GM23338 (cell line): ENCODE measurements at regions not wholly inside any gene's neighbourhood (a gene's known extent, or its start where the extent isn't known, plus 50 kb on each side); places are given as distances from the start of the nearest gene placed in this dataset.

Experiments
- ATAC-seq: fragments of 200-7000 bp; cut with Tn5 transposase; 3 replicates; pipeline ENCODE4 v1.9.1; 2020
- DNase-seq: peaks from one replicate; pipeline ENCODE4 v3.0.0-alpha.2; 2015; ENCODE audit warnings: low spot score
- H2AFZ ChIP-seq: fragments of 200-600 bp; sonication (generic); 2 replicates; pipeline ENCODE4 v1.8.0; 2016; ENCODE audit warnings: antibody characterized with exemption, mild to moderate bottlenecking, moderate library complexity
- H3F3A ChIP-seq: fragments of 200-600 bp; sonication (generic); replicated peaks from 2 replicates; pipeline ENCODE4 v1.8.0; 2017; ENCODE audit warnings: antibody characterized with exemption, mixed run types, low read depth
- H3K27ac ChIP-seq: fragments of 200-600 bp; sonication (generic); 2 replicates; pipeline ENCODE4 v1.6.1; 2016; ENCODE audit warnings: low read depth
- H3K27me3 ChIP-seq: fragments of 200-600 bp; sonication (generic); 2 replicates; pipeline ENCODE4 v1.8.0; 2016; ENCODE audit warnings: mild to moderate bottlenecking, mixed run types, moderate library complexity; ENCODE audit not compliant: insufficient read depth
- H3K36me3 ChIP-seq: fragments of 200-600 bp; sonication (generic); 2 replicates; pipeline ENCODE4 v1.8.0; 2016; ENCODE audit warnings: mild to moderate bottlenecking; ENCODE audit not compliant: insufficient read depth
- H3K4me1 ChIP-seq: fragments of 200-600 bp; sonication (generic); 2 replicates; pipeline ENCODE4 v1.8.0; 2016; ENCODE audit warnings: mild to moderate bottlenecking, moderate library complexity; ENCODE audit not compliant: insufficient read depth
- H3K4me2 ChIP-seq: fragments of 200-600 bp; sonication (generic); 2 replicates; pipeline ENCODE4 v1.7.1; 2017; ENCODE audit warnings: mixed run types
- H3K4me3 ChIP-seq: fragments of 200-600 bp; sonication (generic); 2 replicates; pipeline ENCODE4 v1.6.1; 2016; ENCODE audit warnings: mixed run types
- H3K79me2 ChIP-seq: fragments of 200-600 bp; sonication (generic); replicated peaks from 2 replicates; pipeline ENCODE4 v1.8.0; 2017; ENCODE audit warnings: mild to moderate bottlenecking; ENCODE audit not compliant: insufficient read depth
- H3K9me2 ChIP-seq: fragments of 200-600 bp; sonication (generic); 2 replicates; pipeline ENCODE4 v1.8.0; 2017; ENCODE audit not compliant: insufficient read depth
- H4K20me1 ChIP-seq: fragments of 200-600 bp; sonication (generic); replicated peaks from 2 replicates; pipeline ENCODE4 v1.8.0; 2017; ENCODE audit warnings: mild to moderate bottlenecking; ENCODE audit not compliant: insufficient read depth
- H3K27ac Mint-ChIP-seq: 2 replicates; pipeline ENCODE4 v1.8.0; 2020; ENCODE audit warnings: inconsistent platforms, mild to moderate bottlenecking, moderate library complexity, mixed read lengths
- H3K27me3 Mint-ChIP-seq: 3 replicates; pipeline ENCODE4 v1.8.0; 2022; ENCODE audit warnings: low read depth, mild to moderate bottlenecking, moderate library complexity, mixed read lengths, inconsistent platforms; ENCODE audit not compliant: insufficient read depth, poor library complexity
- H3K36me3 Mint-ChIP-seq: 3 replicates; pipeline ENCODE4 v1.8.0; 2021; ENCODE audit warnings: low read depth, mild to moderate bottlenecking, inconsistent platforms, moderate library complexity, mixed read lengths
- H3K4me1 Mint-ChIP-seq: 3 replicates; pipeline ENCODE4 v1.8.0; 2020; ENCODE audit warnings: mild to moderate bottlenecking, inconsistent platforms, mixed read lengths
- H3K4me3 Mint-ChIP-seq: 3 replicates; pipeline ENCODE4 v1.8.0; 2021; ENCODE audit warnings: moderate library complexity, mild to moderate bottlenecking, inconsistent platforms, mixed read lengths
- H3K9me3 Mint-ChIP-seq: 3 replicates; pipeline ENCODE4 v1.8.0; 2020; ENCODE audit warnings: moderate library complexity, mild to moderate bottlenecking, inconsistent platforms, mixed read lengths
- ETS1 ChIP-seq: IDR thresholded peaks from 2 replicates; pipeline ENCODE4 v1.6.1; 2016; ENCODE audit warnings: antibody characterized with exemption
- EZH2phosphoT487 ChIP-seq: fragments of 200-600 bp; sonication (generic); IDR thresholded peaks from one replicate; pipeline ENCODE4 v1.8.1; 2018; ENCODE audit warnings: antibody characterized with exemption; ENCODE audit not compliant: unreplicated experiment
- JUNB ChIP-seq: IDR thresholded peaks from one replicate; pipeline ENCODE4 v1.6.1; 2016; ENCODE audit warnings: antibody characterized with exemption; ENCODE audit not compliant: unreplicated experiment
- REST ChIP-seq: IDR thresholded peaks from one replicate; pipeline ENCODE4 v1.6.1; 2018; ENCODE audit warnings: antibody characterized with exemption; ENCODE audit not compliant: unreplicated experiment
- STAT1 ChIP-seq: IDR thresholded peaks from one replicate; pipeline ENCODE4 v1.6.1; 2016; ENCODE audit warnings: antibody characterized with exemption; ENCODE audit not compliant: unreplicated experiment
- ZNF114 ChIP-seq: fragments of 250-450 bp; sonication (Bioruptor Pico); IDR thresholded peaks from 2 replicates; pipeline ENCODE4 v1.5.0; 2020; ENCODE audit warnings: mild to moderate bottlenecking, moderate library complexity
- TF ChIP-seq, protein P1 (sequence below): fragments of 250-450 bp; sonication (Bioruptor Pico); IDR thresholded peaks from 2 replicates; pipeline ENCODE4 v1.5.0; 2020; ENCODE audit warnings: mild to moderate bottlenecking, moderate library complexity

GRCh38 chr10:36670621-36671402 lies 454.6 kb upstream of the ANKRD30A start:
- Histone ChIP-seq H2AFZ (peak overlapping the region; percentile 14; the same call in 1 of the 2 replicates), H3K9me2 (no peaks in the 10 kb centered on the region), H3K36me3 (no peaks in the 10 kb centered on the region), H3F3A (no peaks in the 10 kb centered on the region), H4K20me1 (no peaks in the 10 kb centered on the region), H3K79me2 (no peaks in the 10 kb centered on the region), H3K27me3 (no peaks in the 10 kb centered on the region), H3K4me3 (no peak overlapping the region), H3K4me1 (no peaks in the 10 kb centered on the region), H3K27ac (no peak overlapping the region), H3K4me2 (no peak overlapping the region)
- H3K9me3 Mint-ChIP-seq, result no peaks in the 10 kb centered on the region
- ATAC-seq (no peak), DNase-seq (no peak)
- TF ChIP-seq STAT1, result no peak
- no peak for TF ChIP-seq JUNB
- no peak for TF ChIP-seq ETS1
- no peak for TF ChIP-seq EZH2phosphoT487
- no peak for TF ChIP-seq REST
- TF ChIP-seq ZNF114, result no peak
- TF ChIP-seq, protein P1, sequence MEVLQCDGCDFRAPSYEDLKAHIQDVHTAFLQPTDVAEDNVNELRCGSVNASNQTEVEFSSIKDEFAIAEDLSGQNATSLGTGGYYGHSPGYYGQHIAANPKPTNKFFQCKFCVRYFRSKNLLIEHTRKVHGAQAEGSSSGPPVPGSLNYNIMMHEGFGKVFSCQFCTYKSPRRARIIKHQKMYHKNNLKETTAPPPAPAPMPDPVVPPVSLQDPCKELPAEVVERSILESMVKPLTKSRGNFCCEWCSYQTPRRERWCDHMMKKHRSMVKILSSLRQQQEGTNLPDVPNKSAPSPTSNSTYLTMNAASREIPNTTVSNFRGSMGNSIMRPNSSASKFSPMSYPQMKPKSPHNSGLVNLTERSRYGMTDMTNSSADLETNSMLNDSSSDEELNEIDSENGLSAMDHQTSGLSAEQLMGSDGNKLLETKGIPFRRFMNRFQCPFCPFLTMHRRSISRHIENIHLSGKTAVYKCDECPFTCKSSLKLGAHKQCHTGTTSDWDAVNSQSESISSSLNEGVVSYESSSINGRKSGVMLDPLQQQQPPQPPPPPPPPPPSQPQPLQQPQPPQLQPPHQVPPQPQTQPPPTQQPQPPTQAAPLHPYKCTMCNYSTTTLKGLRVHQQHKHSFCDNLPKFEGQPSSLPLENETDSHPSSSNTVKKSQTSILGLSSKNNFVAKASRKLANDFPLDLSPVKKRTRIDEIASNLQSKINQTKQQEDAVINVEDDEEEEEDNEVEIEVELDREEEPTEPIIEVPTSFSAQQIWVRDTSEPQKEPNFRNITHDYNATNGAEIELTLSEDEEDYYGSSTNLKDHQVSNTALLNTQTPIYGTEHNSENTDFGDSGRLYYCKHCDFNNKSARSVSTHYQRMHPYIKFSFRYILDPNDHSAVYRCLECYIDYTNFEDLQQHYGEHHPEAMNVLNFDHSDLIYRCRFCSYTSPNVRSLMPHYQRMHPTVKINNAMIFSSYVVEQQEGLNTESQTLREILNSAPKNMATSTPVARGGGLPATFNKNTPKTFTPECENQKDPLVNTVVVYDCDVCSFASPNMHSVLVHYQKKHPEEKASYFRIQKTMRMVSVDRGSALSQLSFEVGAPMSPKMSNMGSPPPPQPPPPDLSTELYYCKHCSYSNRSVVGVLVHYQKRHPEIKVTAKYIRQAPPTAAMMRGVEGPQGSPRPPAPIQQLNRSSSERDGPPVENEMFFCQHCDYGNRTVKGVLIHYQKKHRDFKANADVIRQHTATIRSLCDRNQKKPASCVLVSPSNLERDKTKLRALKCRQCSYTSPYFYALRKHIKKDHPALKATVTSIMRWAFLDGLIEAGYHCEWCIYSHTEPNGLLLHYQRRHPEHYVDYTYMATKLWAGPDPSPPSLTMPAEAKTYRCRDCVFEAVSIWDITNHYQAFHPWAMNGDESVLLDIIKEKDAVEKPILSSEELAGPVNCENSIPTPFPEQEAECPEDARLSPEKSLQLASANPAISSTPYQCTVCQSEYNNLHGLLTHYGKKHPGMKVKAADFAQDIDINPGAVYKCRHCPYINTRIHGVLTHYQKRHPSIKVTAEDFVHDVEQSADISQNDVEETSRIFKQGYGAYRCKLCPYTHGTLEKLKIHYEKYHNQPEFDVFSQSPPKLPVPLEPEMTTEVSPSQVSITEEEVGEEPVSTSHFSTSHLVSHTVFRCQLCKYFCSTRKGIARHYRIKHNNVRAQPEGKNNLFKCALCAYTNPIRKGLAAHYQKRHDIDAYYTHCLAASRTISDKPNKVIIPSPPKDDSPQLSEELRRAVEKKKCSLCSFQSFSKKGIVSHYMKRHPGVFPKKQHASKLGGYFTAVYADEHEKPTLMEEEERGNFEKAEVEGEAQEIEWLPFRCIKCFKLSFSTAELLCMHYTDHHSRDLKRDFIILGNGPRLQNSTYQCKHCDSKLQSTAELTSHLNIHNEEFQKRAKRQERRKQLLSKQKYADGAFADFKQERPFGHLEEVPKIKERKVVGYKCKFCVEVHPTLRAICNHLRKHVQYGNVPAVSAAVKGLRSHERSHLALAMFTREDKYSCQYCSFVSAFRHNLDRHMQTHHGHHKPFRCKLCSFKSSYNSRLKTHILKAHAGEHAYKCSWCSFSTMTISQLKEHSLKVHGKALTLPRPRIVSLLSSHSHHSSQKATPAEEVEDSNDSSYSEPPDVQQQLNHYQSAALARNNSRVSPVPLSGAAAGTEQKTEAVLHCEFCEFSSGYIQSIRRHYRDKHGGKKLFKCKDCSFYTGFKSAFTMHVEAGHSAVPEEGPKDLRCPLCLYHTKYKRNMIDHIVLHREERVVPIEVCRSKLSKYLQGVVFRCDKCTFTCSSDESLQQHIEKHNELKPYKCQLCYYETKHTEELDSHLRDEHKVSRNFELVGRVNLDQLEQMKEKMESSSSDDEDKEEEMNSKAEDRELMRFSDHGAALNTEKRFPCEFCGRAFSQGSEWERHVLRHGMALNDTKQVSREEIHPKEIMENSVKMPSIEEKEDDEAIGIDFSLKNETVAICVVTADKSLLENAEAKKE (CRISPR knock-in tag), result no peak
- H3K27me3 Mint-ChIP-seq, result peaks cover 4% of the 10 kb centered on the region
- no peak overlapping the region for H3K27ac Mint-ChIP-seq
- no peaks in the 10 kb centered on the region for H3K36me3 Mint-ChIP-seq
- no peaks in the 10 kb centered on the region for H3K4me1 Mint-ChIP-seq
- H3K4me3 Mint-ChIP-seq, result no peak overlapping the region
